Suprapubic skin (tissue), 4 donors: ENCODE measurements at regions not wholly inside any gene's neighbourhood (a gene's known extent, or its start where the extent isn't known, plus 50 kb on each side); places are given as distances from the start of the nearest gene placed in this dataset.

Experiments
- CTCF ChIP-seq, 2 donors: fragments of 200-600 bp in 1 of 2; fragments of 450-650 bp in 1 of 2; sonication (generic) in 1 of 2; IDR thresholded peaks; one replicate each; pipeline ENCODE4 v1.5.1; 2016 to 2019; ENCODE audit warnings: antibody characterized with exemption in 2 of 2, mild to moderate bottlenecking in 1 of 2, moderate library complexity in 1 of 2
- EP300 ChIP-seq: sonication (generic); formaldehyde crosslinking; IDR thresholded peaks from one replicate; pipeline ENCODE4 v1.6.1; 2017; ENCODE audit warnings: antibody characterized with exemption
- POLR2A ChIP-seq, 2 donors: fragments of 450-650 bp; IDR thresholded peaks; one replicate each; pipeline ENCODE4 v1.6.1; 2017; ENCODE audit warnings: antibody characterized with exemption in 2 of 2, mild to moderate bottlenecking in 2 of 2, moderate library complexity in 2 of 2
- POLR2AphosphoS5 ChIP-seq, 3 donors: sonication (generic); formaldehyde crosslinking; IDR thresholded peaks; one replicate each; pipeline ENCODE4 v1.6.1; 2017; ENCODE audit warnings: antibody characterized with exemption in 3 of 3

GRCh38 chr7:153496257-153496656 lies 555.9 kb upstream of the DPP6 start:
- no peak for TF ChIP-seq CTCF (IDR thresholded peaks at IDR 0.05)
- no peak for TF ChIP-seq POLR2AphosphoS5 (IDR thresholded peaks at IDR 0.05)
- TF ChIP-seq POLR2A (IDR thresholded peaks at IDR 0.05) = no peak
- no peak for TF ChIP-seq EP300
